Keratinocyte (primary cell): ENCODE measurements at regions not wholly inside any gene's neighbourhood (a gene's known extent, or its start where the extent isn't known, plus 50 kb on each side); places are given as distances from the start of the nearest gene placed in this dataset.

Experiments
- DNase-seq: peaks from one replicate; pipeline ENCODE4 v3.0.0-alpha.2; 2011; ENCODE audit warnings: low read depth, missing footprints, low spot score
- FAIRE-seq: peaks from 2 replicates; lab custom pipeline; 2011; peaks lifted over from hg19 to GRCh38; lab: Jason Lieb, UNC
- H2AFZ ChIP-seq: 2 replicates; pipeline ENCODE4 v1.6.0; 2012; ENCODE audit warnings: low read length, control low read depth, inconsistent platforms; ENCODE audit not compliant: control insufficient read depth
- H3K27ac ChIP-seq: 2 replicates; pipeline ENCODE4 v1.5.1; 2011; ENCODE audit warnings: low read length; ENCODE audit not compliant: control insufficient read depth, insufficient read depth
- H3K27me3 ChIP-seq: 3 replicates; pipeline ENCODE4 v1.6.0; 2011; ENCODE audit warnings: low read length; ENCODE audit not compliant: control insufficient read depth, insufficient read depth; ENCODE audit errors: extremely low read depth
- H3K36me3 ChIP-seq, 2 experiments: 2 replicates in 1 of 2; 3 replicates in 1 of 2; pipeline ENCODE4 v1.5.1; 2011; ENCODE audit warnings: low read length in 2 of 2, mild to moderate bottlenecking in 1 of 2; ENCODE audit not compliant: control insufficient read depth in 2 of 2, insufficient read depth in 2 of 2; ENCODE audit errors: extremely low read depth in 1 of 2
- H3K4me1 ChIP-seq: 3 replicates; pipeline ENCODE4 v1.5.1; 2011; ENCODE audit warnings: low read length; ENCODE audit not compliant: control insufficient read depth, insufficient read depth; ENCODE audit errors: extremely low read depth
- H3K4me2 ChIP-seq: 3 replicates; pipeline ENCODE4 v1.6.0; 2011; ENCODE audit warnings: low read depth, low read length; ENCODE audit not compliant: control insufficient read depth, insufficient read depth; ENCODE audit errors: extremely low read depth
- H3K4me3 ChIP-seq, 3 experiments: fragments of 200-600 bp in 1 of 3; sonication (generic) in 1 of 3; 2 replicates in 2 of 3; 3 replicates in 1 of 3; pipeline ENCODE4 v1.5.1; 2011 to 2016; ENCODE audit warnings: low read length in 3 of 3, mild to moderate bottlenecking in 3 of 3, control low read depth in 2 of 3, inconsistent platforms in 1 of 3, low read depth in 1 of 3, mixed read lengths in 1 of 3, mixed run types in 1 of 3, moderate library complexity in 1 of 3; ENCODE audit not compliant: control insufficient read depth in 2 of 3, insufficient read depth in 2 of 3; ENCODE audit errors: extremely low read depth in 1 of 3
- H3K79me2 ChIP-seq: 2 replicates; pipeline ENCODE4 v1.6.0; 2012; ENCODE audit warnings: low read length; ENCODE audit not compliant: control insufficient read depth, insufficient read depth
- H3K9ac ChIP-seq: 3 replicates; pipeline ENCODE4 v1.6.0; 2011; ENCODE audit warnings: low read length; ENCODE audit not compliant: control insufficient read depth, insufficient read depth; ENCODE audit errors: extremely low read depth
- H3K9me1 ChIP-seq: 3 replicates; pipeline ENCODE4 v1.6.0; 2011; ENCODE audit warnings: low read length; ENCODE audit not compliant: control insufficient read depth, insufficient read depth; ENCODE audit errors: extremely low read depth
- H3K9me3 ChIP-seq: 2 replicates; pipeline ENCODE4 v1.5.1; 2012; ENCODE audit warnings: low read depth, low read length; ENCODE audit not compliant: control insufficient read depth
- H4K20me1 ChIP-seq: 3 replicates; pipeline ENCODE4 v1.6.0; 2011; ENCODE audit warnings: low read length; ENCODE audit not compliant: control insufficient read depth, insufficient read depth; ENCODE audit errors: extremely low read depth
- CTCF ChIP-seq, 3 experiments: IDR thresholded peaks in 1 of 3; conservative IDR thresholded peaks in 1 of 3; optimal IDR thresholded peaks in 1 of 3; 2 replicates in 2 of 3; 3 replicates in 1 of 3; pipeline versions ENCODE3 to v1.5.1; 2011; ENCODE audit warnings: low read length in 3 of 3, mild to moderate bottlenecking in 3 of 3, moderate library complexity in 2 of 3, control low read depth in 1 of 3, inconsistent platforms in 1 of 3; ENCODE audit not compliant: insufficient read depth in 2 of 3; ENCODE audit errors: extremely low read depth in 1 of 3
- EZH2 ChIP-seq: IDR thresholded peaks from one replicate; pipeline ENCODE4 v1.6.1; 2012; ENCODE audit warnings: inconsistent platforms, mild to moderate bottlenecking, low read length, moderate library complexity
- dilution Hi-C: fragments of 300-500 bp; cut with MboI; formaldehyde crosslinking; loops from one replicate; pipeline ENCODE4 v1.7.0; 2020; ENCODE audit warnings: low sequenced_read_pairs; ENCODE audit not compliant: extremely low pct_ligation_motif_present

GRCh38 chr11:69550846-69551245 is 69.4 kb downstream of the LINC01488 start:
- no peak overlapping the region for H2AFZ ChIP-seq
- H4K20me1 ChIP-seq = no peaks in the 10 kb centered on the region
- FAIRE-seq = no peak
- H3K9me3 ChIP-seq = peaks cover 3% of the 10 kb centered on the region
- H3K36me3 ChIP-seq = no peaks in the 10 kb centered on the region
- H3K4me2 ChIP-seq = no peak overlapping the region
- H3K79me2 ChIP-seq = no peaks in the 10 kb centered on the region
- no peak for DNase-seq
- H3K9me1 ChIP-seq = no peaks in the 10 kb centered on the region
- H3K9ac ChIP-seq = no peak overlapping the region
- TF ChIP-seq EZH2 = no peak
- TF ChIP-seq CTCF (optimal IDR thresholded peaks at IDR 0.05 in 1 of 3, IDR thresholded peaks at IDR 0.05 in 1 of 3, conservative IDR thresholded peaks at IDR 0.05 in 1 of 3; ENCODE audit: extremely low read depth in 1 of 3, insufficient read depth in 2 of 3, low read length in 3 of 3) = no peak
- peaks cover 16% of the 10 kb centered on the region for H3K4me1 ChIP-seq
- peaks cover 4% of the 10 kb centered on the region for H3K27me3 ChIP-seq
- H3K27ac ChIP-seq = no peak overlapping the region
- no peak overlapping the region for H3K4me3 ChIP-seq
- dilution Hi-C loops = no loop called here

GRCh38 chr11:69551963-69552362 is 70.5 kb downstream of the LINC01488 start:
- dilution Hi-C loops = no loop called here
- Histone ChIP-seq H3K36me3 (no peaks in the 10 kb centered on the region), H3K27ac (no peak overlapping the region), H3K9me3 (peaks cover 3% of the 10 kb centered on the region), H3K4me2 (no peak overlapping the region), H3K9ac (peak overlapping the region; percentile 9), H2AFZ (peak overlapping the region; percentile 33), H3K9me1 (no peaks in the 10 kb centered on the region), H3K27me3 (no peaks in the 10 kb centered on the region), H3K4me1 (peaks cover 16% of the 10 kb centered on the region), H3K4me3 (no peak overlapping the region), H4K20me1 (no peaks in the 10 kb centered on the region), H3K79me2 (no peaks in the 10 kb centered on the region)
- TF ChIP-seq EZH2 (no peak), CTCF (optimal IDR thresholded peaks at IDR 0.05 in 1 of 3, IDR thresholded peaks at IDR 0.05 in 1 of 3, conservative IDR thresholded peaks at IDR 0.05 in 1 of 3; ENCODE audit: extremely low read depth in 1 of 3, insufficient read depth in 2 of 3, low read length in 3 of 3) (no peak)
- no peak for DNase-seq
- peak; percentile 77 for FAIRE-seq
